ENCODE measurements at regions not wholly inside any gene's neighbourhood (a gene's known extent, or its start where the extent isn't known, plus 50 kb on each side); places are given as distances from the start of the nearest gene placed in this dataset.

DNA sequence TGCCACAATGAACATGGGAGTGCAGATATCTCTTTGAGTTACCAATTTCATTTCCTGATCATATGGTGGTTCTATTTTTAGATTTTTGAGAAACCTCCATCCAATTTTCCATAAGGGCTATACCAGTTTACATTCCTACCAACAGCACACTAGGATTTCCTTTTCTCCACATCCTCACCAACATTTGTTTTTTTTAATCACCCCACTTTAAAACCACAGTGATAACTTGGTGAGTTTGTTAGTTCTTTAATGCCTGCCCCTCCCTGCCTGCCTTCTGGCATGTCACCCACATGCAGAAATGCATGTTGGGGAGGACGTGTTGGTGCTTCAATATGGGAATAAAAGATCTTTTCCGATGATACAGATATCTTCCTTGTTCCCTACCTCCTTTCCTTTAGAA lies 167.9 kb downstream of the CAND1 start:
- intact Hi-C loops (cut with DNase I; ENCODE audit: low total_unique reads), result loop anchor here (10.0 kb wide), 1 partner anchor 72 kb away; no protein-coding TSS in a partner anchor

DNA sequence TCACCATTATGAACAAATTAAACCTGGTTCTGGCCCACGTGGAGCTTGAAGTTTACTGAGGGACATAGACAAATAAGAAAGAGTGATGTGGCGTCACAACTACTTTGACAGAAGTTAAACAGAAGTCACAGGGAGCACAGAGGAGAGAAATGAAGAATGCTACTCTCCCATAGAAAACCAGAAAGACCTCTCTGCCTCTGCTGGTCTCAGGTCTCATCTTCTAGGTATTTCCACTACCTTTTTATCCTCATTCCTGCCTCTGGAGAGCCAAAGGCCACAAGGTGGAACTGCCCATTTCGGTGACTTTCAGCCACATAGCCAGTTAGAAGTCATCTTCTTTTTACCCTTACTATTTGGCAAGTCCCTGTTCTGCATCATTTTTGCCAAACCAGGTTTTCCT lies 170.5 kb downstream of the CAND1 start:
- TF ChIP-seq POLR2AphosphoS5 (IDR thresholded peaks at IDR 0.05) (no peak), CTCF (IDR thresholded peaks at IDR 0.05) (no peak), EP300 (IDR thresholded peaks at IDR 0.05) (no peak)
- H3K27me3 ChIP-seq, result no peaks in the 10 kb centered on the region
- intact Hi-C loops (cut with DNase I; ENCODE audit: low total_unique reads), result loop anchor here (10.0 kb wide), 1 partner anchor 75 kb away; no protein-coding TSS in a partner anchor
- 67 to 83% (median 72%) methylated on average over 3 of the region's 3 CpGs for WGBS, 5 donors
- H3K36me3 ChIP-seq, result no peaks in the 10 kb centered on the region
- H3K9me3 ChIP-seq, result no peaks in the 10 kb centered on the region
- peaks cover 4 to 31% (median 18%) of the 10 kb centered on the region in 4 donors for H3K4me1 ChIP-seq
- no peak for DNase-seq
- no peak overlapping the region for H3K4me3 ChIP-seq
- H3K27ac ChIP-seq, result no peak overlapping the region

More for the DNA sequence above, 167.9 kb downstream of the CAND1 start:
- TF ChIP-seq POLR2AphosphoS5 (IDR thresholded peaks at IDR 0.05), result no peak
- TF ChIP-seq POLR2A (IDR thresholded peaks at IDR 0.05), result no peak
- TF ChIP-seq CTCF (IDR thresholded peaks at IDR 0.05), result no peak
- TF ChIP-seq EP300 (IDR thresholded peaks at IDR 0.05), result no peak
- Histone ChIP-seq H3K27ac (no peak overlapping the region), H3K36me3 (no peaks in the 10 kb centered on the region), H3K4me1 (peaks cover 4 to 39% (median 17%) of the 10 kb centered on the region in 4 donors), H3K27me3 (no peaks in the 10 kb centered on the region), H3K4me3 (no peak overlapping the region), H3K9me3 (no peaks in the 10 kb centered on the region)
- no peak for DNase-seq
- WGBS, 5 donors, result 69 to 76% (median 72%) methylated on average over 2 of the region's 2 CpGs

DNA sequence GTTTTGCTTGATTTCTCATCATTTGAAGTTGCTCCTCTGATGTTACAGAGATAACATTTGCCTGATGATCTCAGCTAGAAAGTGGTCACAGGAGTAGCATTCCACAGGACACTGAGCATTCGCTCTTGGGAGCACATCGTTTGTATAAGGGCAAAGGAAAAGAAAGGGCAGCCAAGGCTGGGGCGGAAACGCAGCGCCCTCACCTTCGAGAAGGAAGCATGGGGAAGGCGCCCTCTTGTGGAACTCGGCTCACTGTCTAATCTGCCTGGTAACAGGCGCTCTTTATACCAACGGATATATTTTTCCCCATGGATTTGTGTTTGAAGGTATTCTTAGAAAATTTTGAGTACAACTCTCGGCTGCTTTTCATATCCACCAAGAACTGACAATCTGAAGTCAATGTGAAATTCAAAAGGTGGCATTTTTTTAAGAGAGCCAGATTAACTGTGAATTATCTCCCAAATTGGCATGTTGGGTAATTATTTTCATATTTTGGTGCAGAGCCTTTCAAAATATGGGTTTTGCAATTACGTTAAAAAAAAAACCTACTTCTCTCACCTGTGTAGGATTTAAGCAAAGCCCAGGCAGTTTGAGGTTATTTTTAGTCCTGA lies 172.7 kb downstream of the CAND1 start:
- TF ChIP-seq EP300 (IDR thresholded peaks at IDR 0.05) (no peak), POLR2AphosphoS5 (IDR thresholded peaks at IDR 0.05) (peak in 1 of 3 donors; percentile 77), CTCF (IDR thresholded peaks at IDR 0.05) (peak in 5 of 7 experiments; percentile 68 to 78 (median 77)), POLR2A (IDR thresholded peaks at IDR 0.05) (no peak)
- H3K4me3 ChIP-seq, result no peak overlapping the region
- H3K27ac ChIP-seq, result no peak overlapping the region
- no peaks in the 10 kb centered on the region for H3K27me3 ChIP-seq
- peaks cover 0 to 15% (median 11%) of the 10 kb centered on the region in 4 donors for H3K4me1 ChIP-seq
- H3K36me3 ChIP-seq, result no peaks in the 10 kb centered on the region
- WGBS, 5 donors, result 6 to 14% (median 9%) methylated on average over 12 of the region's 12 CpGs
- DNase-seq, result peak; percentile 91 to 94
- no peaks in the 10 kb centered on the region for H3K9me3 ChIP-seq
- intact Hi-C loops (cut with DNase I; ENCODE audit: low total_unique reads), result no loop called here

GRCh38 chr12:67442347-67442841 lies 173.2 kb downstream of the CAND1 start:
- 26 to 31% (median 30%) methylated on average over 11 of the region's 11 CpGs for WGBS, 5 donors
- no peak overlapping the region for H3K27ac ChIP-seq
- no peak overlapping the region for H3K4me3 ChIP-seq
- TF ChIP-seq POLR2AphosphoS5 (IDR thresholded peaks at IDR 0.05) (no peak), CTCF (IDR thresholded peaks at IDR 0.05) (no peak), POLR2A (IDR thresholded peaks at IDR 0.05) (no peak), EP300 (IDR thresholded peaks at IDR 0.05) (no peak)
- DNase-seq, result peak in 1 of 2 donors; percentile 73
- H3K27me3 ChIP-seq, result no peaks in the 10 kb centered on the region
- no peaks in the 10 kb centered on the region for H3K36me3 ChIP-seq
- peaks cover 0 to 15% (median 11%) of the 10 kb centered on the region in 4 donors for H3K4me1 ChIP-seq
- H3K9me3 ChIP-seq, result no peaks in the 10 kb centered on the region
- intact Hi-C loops (cut with DNase I; ENCODE audit: low total_unique reads), result no loop called here

Data from stomach (tissue), 8 donors.